OCI-LY1 (cell line): ENCODE measurements at regions not wholly inside any gene's neighbourhood (a gene's known extent, or its start where the extent isn't known, plus 50 kb on each side); places are given as distances from the start of the nearest gene placed in this dataset.

Experiments used
- H2AFZ ChIP-seq: fragments of 200-600 bp; sonication (generic), shearing (Covaris generic); 2 replicates; pipeline ENCODE4 v1.6.0; 2014; ENCODE audit warnings: antibody characterized with exemption, mild to moderate bottlenecking, low read length
- H3F3A ChIP-seq: fragments of 200-600 bp; sonication (generic), shearing (Covaris generic); 2 replicates; pipeline ENCODE4 v1.6.0; 2014; ENCODE audit warnings: mild to moderate bottlenecking, antibody characterized with exemption, low read length, moderate library complexity; ENCODE audit not compliant: insufficient read depth
- H3K27ac ChIP-seq: fragments of 200-600 bp; sonication (generic); 2 replicates; pipeline ENCODE4 v1.5.1; 2014; ENCODE audit warnings: low read length, mixed run types, mild to moderate bottlenecking, low read depth; ENCODE audit not compliant: poor library complexity, severe bottlenecking
- H3K27me3 ChIP-seq: fragments of 200-600 bp; sonication (generic); 2 replicates; pipeline ENCODE4 v1.6.0; 2014; ENCODE audit warnings: antibody characterized with exemption, mild to moderate bottlenecking, low read length, moderate library complexity; ENCODE audit not compliant: insufficient read depth
- H3K36me3 ChIP-seq: fragments of 200-600 bp; sonication (generic); 2 replicates; pipeline ENCODE4 v1.6.1; 2014; ENCODE audit warnings: mild to moderate bottlenecking, antibody characterized with exemption, low read length, moderate library complexity, mixed read lengths; ENCODE audit not compliant: insufficient read depth
- H3K4me1 ChIP-seq: fragments of 200-600 bp; sonication (generic); 2 replicates; pipeline ENCODE4 v1.5.1; 2014; ENCODE audit warnings: mild to moderate bottlenecking, low read length, moderate library complexity; ENCODE audit not compliant: insufficient read depth, severe bottlenecking
- H3K4me2 ChIP-seq: fragments of 200-600 bp; sonication (generic), shearing (Covaris generic); 2 replicates; pipeline ENCODE4 v1.6.1; 2014; ENCODE audit warnings: low read length
- H3K4me3 ChIP-seq: fragments of 200-600 bp; sonication (generic); 2 replicates; pipeline ENCODE4 v1.5.1; 2014; ENCODE audit warnings: low read length, low read depth, mild to moderate bottlenecking, mixed read lengths; ENCODE audit not compliant: poor library complexity, severe bottlenecking
- H3K79me2 ChIP-seq: fragments of 200-600 bp; shearing (Covaris generic); 2 replicates; pipeline ENCODE4 v1.6.1; 2016; ENCODE audit warnings: mixed run types, low read length, mixed read lengths; ENCODE audit not compliant: insufficient read depth
- H3K9ac ChIP-seq: fragments of 200-600 bp; sonication (generic), shearing (Covaris generic); 2 replicates; pipeline ENCODE4 v1.6.1; 2014; ENCODE audit warnings: mild to moderate bottlenecking, low read length, mixed read lengths
- H3K9me2 ChIP-seq: fragments of 200-600 bp; sonication (generic), shearing (Covaris generic); 2 replicates; pipeline ENCODE4 v1.6.1; 2014; ENCODE audit warnings: low read depth, mild to moderate bottlenecking, low read length, mixed read lengths
- H3K9me3 ChIP-seq: fragments of 200-600 bp; shearing (Covaris generic); 2 replicates; pipeline ENCODE4 v1.6.1; 2014; ENCODE audit warnings: low read length, mixed read lengths
- H4K20me1 ChIP-seq: fragments of 200-600 bp; sonication (generic), shearing (Covaris generic); 2 replicates; pipeline ENCODE4 v1.6.0; 2016; ENCODE audit warnings: mild to moderate bottlenecking, low read length; ENCODE audit not compliant: insufficient read depth
- EZH2 ChIP-seq: fragments of 200-600 bp; sonication (generic), shearing (Covaris generic); IDR thresholded peaks from 2 replicates; pipeline ENCODE4 v1.8.0; 2017; ENCODE audit warnings: borderline replicate concordance, mixed run types, mild to moderate bottlenecking, antibody characterized with exemption, low read length, moderate library complexity, mixed read lengths
- TF ChIP-seq, protein P1 (sequence below): fragments of 200-600 bp; sonication (generic), shearing (Covaris generic); IDR thresholded peaks from 2 replicates; pipeline ENCODE4 v1.5.1; 2017; ENCODE audit warnings: mild to moderate bottlenecking, antibody characterized with exemption, low read length, moderate library complexity, mixed read lengths

GRCh38 chr12:96094201-96094600 lies 58.8 kb upstream of the LTA4H start:
- Histone ChIP-seq H4K20me1 (no peaks in the 10 kb centered on the region), H3K4me3 (no peak overlapping the region), H3K79me2 (no peaks in the 10 kb centered on the region), H3K36me3 (no peaks in the 10 kb centered on the region), H3K9me3 (no peaks in the 10 kb centered on the region), H3K4me1 (no peaks in the 10 kb centered on the region), H3K9ac (no peak overlapping the region), H3K4me2 (no peak overlapping the region), H3F3A (no peaks in the 10 kb centered on the region), H2AFZ (no peak overlapping the region), H3K27ac (no peak overlapping the region), H3K27me3 (no peaks in the 10 kb centered on the region; the same call in 1 of the 2 replicates), H3K9me2 (no peaks in the 10 kb centered on the region)
- TF ChIP-seq EZH2, result no peak
- TF ChIP-seq, protein P1, sequence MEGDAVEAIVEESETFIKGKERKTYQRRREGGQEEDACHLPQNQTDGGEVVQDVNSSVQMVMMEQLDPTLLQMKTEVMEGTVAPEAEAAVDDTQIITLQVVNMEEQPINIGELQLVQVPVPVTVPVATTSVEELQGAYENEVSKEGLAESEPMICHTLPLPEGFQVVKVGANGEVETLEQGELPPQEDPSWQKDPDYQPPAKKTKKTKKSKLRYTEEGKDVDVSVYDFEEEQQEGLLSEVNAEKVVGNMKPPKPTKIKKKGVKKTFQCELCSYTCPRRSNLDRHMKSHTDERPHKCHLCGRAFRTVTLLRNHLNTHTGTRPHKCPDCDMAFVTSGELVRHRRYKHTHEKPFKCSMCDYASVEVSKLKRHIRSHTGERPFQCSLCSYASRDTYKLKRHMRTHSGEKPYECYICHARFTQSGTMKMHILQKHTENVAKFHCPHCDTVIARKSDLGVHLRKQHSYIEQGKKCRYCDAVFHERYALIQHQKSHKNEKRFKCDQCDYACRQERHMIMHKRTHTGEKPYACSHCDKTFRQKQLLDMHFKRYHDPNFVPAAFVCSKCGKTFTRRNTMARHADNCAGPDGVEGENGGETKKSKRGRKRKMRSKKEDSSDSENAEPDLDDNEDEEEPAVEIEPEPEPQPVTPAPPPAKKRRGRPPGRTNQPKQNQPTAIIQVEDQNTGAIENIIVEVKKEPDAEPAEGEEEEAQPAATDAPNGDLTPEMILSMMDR, result no peak

DNA sequence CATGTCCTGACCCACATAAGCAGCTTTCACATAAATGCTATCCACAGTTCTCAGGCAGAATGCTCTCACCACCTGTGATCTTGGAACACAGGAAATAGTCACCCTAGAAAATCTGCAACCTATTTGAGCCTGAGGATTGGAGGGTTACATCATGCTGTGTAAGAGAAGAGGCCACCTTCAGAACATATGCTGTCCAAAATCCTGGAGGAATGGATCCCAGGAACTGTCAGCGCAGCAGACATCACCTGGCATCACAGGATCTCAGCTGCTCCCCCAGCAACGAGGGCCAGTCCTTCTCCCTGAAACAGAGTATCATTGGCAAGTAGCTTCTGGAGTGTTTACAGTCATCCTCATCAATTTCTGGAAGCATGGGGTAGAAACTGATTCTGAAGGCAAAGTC lies 63.2 kb upstream of the LTA4H start:
- H3K27ac ChIP-seq, result no peak overlapping the region
- no peaks in the 10 kb centered on the region for H3K27me3 ChIP-seq
- H3F3A ChIP-seq, result no peaks in the 10 kb centered on the region
- no peaks in the 10 kb centered on the region for H3K9me2 ChIP-seq
- peaks cover 14% of the 10 kb centered on the region for H3K4me1 ChIP-seq
- no peaks in the 10 kb centered on the region for H3K36me3 ChIP-seq
- H3K9me3 ChIP-seq, result no peaks in the 10 kb centered on the region
- H3K4me2 ChIP-seq, result no peak overlapping the region
- no peak for TF ChIP-seq EZH2
- TF ChIP-seq, protein P1, result no peak
- H2AFZ ChIP-seq, result no peak overlapping the region
- H3K9ac ChIP-seq, result no peak overlapping the region
- H4K20me1 ChIP-seq, result no peaks in the 10 kb centered on the region
- H3K4me3 ChIP-seq, result no peak overlapping the region
- no peaks in the 10 kb centered on the region for H3K79me2 ChIP-seq

- Histone ChIP-seq H3K9ac (no peak overlapping the region), H3K9me2 (no peaks in the 10 kb centered on the region), H2AFZ (no peak overlapping the region), H3K27me3 (no peaks in the 10 kb centered on the region), H3K27ac (no peak overlapping the region), H4K20me1 (no peaks in the 10 kb centered on the region), H3K36me3 (no peaks in the 10 kb centered on the region), H3K9me3 (no peaks in the 10 kb centered on the region), H3F3A (no peaks in the 10 kb centered on the region), H3K4me3 (no peak overlapping the region), H3K4me1 (peaks cover 14% of the 10 kb centered on the region), H3K4me2 (no peak overlapping the region), H3K79me2 (no peaks in the 10 kb centered on the region)
- TF ChIP-seq, protein P1, result no peak
- no peak for TF ChIP-seq EZH2
Measured at GRCh38 chr12:96099421-96099820, 64.0 kb upstream of the LTA4H start.
